K562 (cell line): ENCODE measurements at regions not wholly inside any gene's neighbourhood (a gene's known extent, or its start where the extent isn't known, plus 50 kb on each side); places are given as distances from the start of the nearest gene placed in this dataset.

Source experiments
- ATAC-seq: fragments of 200-7000 bp; cut with Tn5 transposase; 3 replicates; pipeline ENCODE4 v1.9.1; 2020; ENCODE audit warnings: moderate library complexity
- BruUV-seq: library from RNA; stranded (reverse); fragments of 400-500 nt; replicated peaks from 2 replicates; lab custom pipeline; 2021; lab: Mats Ljungman, UMichigan
- CTCF ChIA-PET: fragments of 300-600 bp; formaldehyde crosslinking; extraction: SDS; loops from one replicate; lab custom pipeline; 2021; ENCODE audit warnings: low intra/inter-chr PET ratio; lab: Yijun Ruan, JAX
- POLR2A ChIA-PET: fragments of 300-600, 350-650 bp; sonication (Branson Sonifier 250); formaldehyde crosslinking; extraction: SDS; loops from one replicate; lab custom pipeline; 2021; ENCODE audit warnings: antibody characterized with exemption, inconsistent platforms; lab: Yijun Ruan, JAX
- DNase-seq, 4 experiments: peaks; one replicate each; pipeline versions ENCODE4 v3.0.0 to v3.0.0-alpha.2; 2011 to 2018; ENCODE audit warnings: low spot score in 3 of 4, mixed read lengths in 3 of 4; ENCODE audit errors: extremely low read depth in 1 of 4
- FAIRE-seq: peaks from 2 replicates; lab custom pipeline; 2011; peaks lifted over from hg19 to GRCh38; lab: Jason Lieb, UNC
- H2AFZ ChIP-seq: 2 replicates; pipeline ENCODE4 v1.6.0; 2011; ENCODE audit warnings: low read depth, low read length, control low read depth, inconsistent platforms
- H3K27ac ChIP-seq: fragments of 200-600 bp; 3 replicates; pipeline ENCODE4 v1.8.0; 2011; ENCODE audit warnings: low read depth, mild to moderate bottlenecking, control low read depth, inconsistent platforms, low read length, moderate library complexity, mixed read lengths; ENCODE audit errors: extremely low read depth
- H3K27me3 ChIP-seq, 2 experiments: fragments of 300-600 bp in 1 of 2; 2 replicates in 1 of 2; 3 replicates in 1 of 2; pipeline versions ENCODE4 v1.6.0 to v1.8.0; 2011; ENCODE audit warnings: inconsistent platforms in 2 of 2, low read length in 2 of 2, mild to moderate bottlenecking in 1 of 2, mixed read lengths in 1 of 2, moderate library complexity in 1 of 2; ENCODE audit not compliant: control insufficient read depth in 2 of 2, insufficient read depth in 2 of 2
- H3K36me3 ChIP-seq: fragments of 300-600 bp; 3 replicates; pipeline ENCODE4 v1.8.0; 2011; ENCODE audit warnings: mild to moderate bottlenecking, low read length, inconsistent platforms; ENCODE audit not compliant: control insufficient read depth, insufficient read depth
- H3K4me1 ChIP-seq, 2 experiments: fragments of 200-600 bp in 1 of 2; replicated peaks in 1 of 2; 2 replicates in 1 of 2; 3 replicates in 1 of 2; pipeline versions ENCODE4 v1.5.1 to v1.8.0; 2011; ENCODE audit warnings: inconsistent platforms in 2 of 2, low read length in 2 of 2, mild to moderate bottlenecking in 1 of 2, mixed read lengths in 1 of 2, moderate library complexity in 1 of 2; ENCODE audit not compliant: control insufficient read depth in 2 of 2, insufficient read depth in 2 of 2
- H3K4me2 ChIP-seq: 2 replicates; pipeline ENCODE4 v1.6.1; 2011; ENCODE audit warnings: low read length, control low read depth, inconsistent platforms, mixed read lengths; ENCODE audit not compliant: insufficient read depth
- H3K4me3 ChIP-seq: fragments of 200-600 bp; sonication (generic), shearing (Covaris generic); 2 replicates; pipeline ENCODE4 v1.5.1; 2016; ENCODE audit warnings: control low read depth, inconsistent platforms
- H3K79me2 ChIP-seq: fragments of 200-600 bp; 3 replicates; pipeline ENCODE4 v1.8.0; 2011; ENCODE audit warnings: low read length, inconsistent platforms; ENCODE audit not compliant: control insufficient read depth, insufficient read depth
- H3K9ac ChIP-seq, 2 experiments: 2 replicates each; pipeline versions ENCODE4 v1.6.0 to v1.6.1; 2011; ENCODE audit warnings: low read depth in 2 of 2, low read length in 2 of 2, control low read depth in 1 of 2, inconsistent platforms in 1 of 2, mild to moderate bottlenecking in 1 of 2, mixed read lengths in 1 of 2; ENCODE audit not compliant: insufficient read depth in 1 of 2
- H3K9me1 ChIP-seq: one replicate; pipeline ENCODE4 v1.6.0; 2011; ENCODE audit warnings: inconsistent platforms, mild to moderate bottlenecking, low read length, moderate library complexity; ENCODE audit not compliant: control insufficient read depth, insufficient read depth
- H3K9me3 ChIP-seq: replicated peaks from 2 replicates; pipeline ENCODE4 v1.5.1; 2011; ENCODE audit warnings: low read depth, low read length, inconsistent platforms; ENCODE audit not compliant: control insufficient read depth, insufficient read depth
- H4K20me1 ChIP-seq: replicated peaks from 2 replicates; pipeline ENCODE4 v1.6.1; 2011; ENCODE audit warnings: low read length, inconsistent platforms, mixed read lengths; ENCODE audit not compliant: control insufficient read depth, insufficient read depth
- ARID3A ChIP-seq: IDR thresholded peaks from 2 replicates; pipeline ENCODE4 v1.6.1; 2012; ENCODE audit warnings: low read depth, low read length, improper control_type of control experiment, borderline replicate concordance
- BCL6 ChIP-seq: fragments of 250-450 bp; sonication (Bioruptor Pico); IDR thresholded peaks from 2 replicates; pipeline ENCODE4 v1.4.0; 2020
- CREB3 ChIP-seq: fragments of 450-650 bp; conservative IDR thresholded peaks from 2 replicates; pipeline ENCODE4 v1.6.1; 2016; ENCODE audit warnings: missing genetic modification characterization, low read depth, mild to moderate bottlenecking, missing compliant biosample characterization, moderate library complexity
- DACH1 ChIP-seq: fragments of 450-650 bp; IDR thresholded peaks from 2 replicates; pipeline ENCODE4 v1.6.1; 2018; ENCODE audit not compliant: partially characterized antibody
- EP400 ChIP-seq: fragments of 450-650 bp; IDR thresholded peaks from 2 replicates; pipeline ENCODE4 v1.6.1; 2017; ENCODE audit warnings: antibody characterized with exemption, mild to moderate bottlenecking, moderate library complexity
- ESRRA ChIP-seq: fragments of 450-650 bp; IDR thresholded peaks from 2 replicates; pipeline ENCODE4 v1.6.1; 2014; ENCODE audit warnings: low read depth, mild to moderate bottlenecking, moderate library complexity, borderline replicate concordance
- LARP7 ChIP-seq: fragments of 450-650 bp; IDR thresholded peaks from 2 replicates; pipeline ENCODE4 v1.6.1; 2016
- MED1 ChIP-seq: sonication (generic); formaldehyde crosslinking; IDR thresholded peaks from 2 replicates; pipeline ENCODE4 v1.8.1; 2023; ENCODE audit warnings: missing genetic modification reagents, borderline replicate concordance
- MXD1 ChIP-seq: fragments of 250-450 bp; sonication (Bioruptor Pico); IDR thresholded peaks from 2 replicates; pipeline ENCODE4 v1.8.0; 2021; ENCODE audit warnings: borderline replicate concordance, mild to moderate bottlenecking, moderate library complexity; ENCODE audit not compliant: poor library complexity, severe bottlenecking
- NELFE ChIP-seq: IDR thresholded peaks from 2 replicates; pipeline ENCODE4 v1.6.1; 2011; ENCODE audit warnings: mild to moderate bottlenecking; ENCODE audit not compliant: insufficient read depth, insufficient read length
- RBBP5 ChIP-seq: fragments of 200-600 bp; sonication (generic); IDR thresholded peaks from 2 replicates; pipeline ENCODE4 v1.6.1; 2012; ENCODE audit warnings: borderline replicate concordance, mild to moderate bottlenecking, low read length, control low read depth, inconsistent platforms; ENCODE audit not compliant: insufficient read depth, poor library complexity, severe bottlenecking
- RNF2 ChIP-seq: sonication (generic); IDR thresholded peaks from 2 replicates; pipeline ENCODE4 v1.6.1; 2016
- SIX5 ChIP-seq, 2 experiments: IDR thresholded peaks; 2 replicates each; pipeline ENCODE4 v1.6.1; 2011; ENCODE audit warnings: low read length in 2 of 2, borderline replicate concordance in 1 of 2, low read depth in 1 of 2, mild to moderate bottlenecking in 1 of 2, moderate library complexity in 1 of 2; ENCODE audit not compliant: insufficient read depth in 1 of 2
- SRSF3 ChIP-seq: fragments of 200-400 bp; formaldehyde crosslinking; IDR thresholded peaks from 2 replicates; pipeline ENCODE4 v1.6.1; 2016; ENCODE audit warnings: mild to moderate bottlenecking, low read length, moderate library complexity; ENCODE audit not compliant: insufficient read depth
- ZBTB1 ChIP-seq: sonication (generic); formaldehyde crosslinking; IDR thresholded peaks from 2 replicates; pipeline ENCODE4 v1.8.1; 2023; ENCODE audit warnings: missing genetic modification reagents, low read depth, mild to moderate bottlenecking, borderline replicate concordance
- ZNF395 ChIP-seq: fragments of 200-800 bp; sonication (Bioruptor generic); IDR thresholded peaks from 2 replicates; pipeline ENCODE4 v1.6.1; 2017; ENCODE audit warnings: missing genetic modification characterization, missing compliant biosample characterization
- ZNF668 ChIP-seq: fragments of 250-450 bp; sonication (Bioruptor Pico); IDR thresholded peaks from 2 replicates; pipeline ENCODE4 v1.8.0; 2022; ENCODE audit warnings: mild to moderate bottlenecking, inconsistent platforms
- WGBS: fragments of 100-300 bp; shearing (Covaris generic); methylation state at CpG from one replicate; pipeline ENCODE4 v1.1.6; 2016; ENCODE audit warnings: low coverage, mixed read lengths; ENCODE audit not compliant: insufficient coverage; ENCODE audit errors: missing lambda C conversion rate; 5-methylcytosine and 5-hydroxymethylcytosine counted together
- in situ Hi-C: fragments of 300-500 bp; cut with MboI; formaldehyde crosslinking; loops from 4 replicates; pipeline ENCODE4 v1.15.0; 2018; ENCODE audit warnings: inconsistent platforms, mixed read lengths
- intact Hi-C: fragments of 100-400 bp; cut with micrococcal nuclease; formaldehyde crosslinking; loops from 2 replicates; pipeline ENCODE4 v1.14.2; 2022

- FAIRE-seq (no peak), ATAC-seq (no peak), DNase-seq (no peak)
- Histone ChIP-seq H3K79me2 (no peaks in the 10 kb centered on the region), H3K27ac (no peak overlapping the region), H4K20me1 (no peaks in the 10 kb centered on the region), H3K4me3 (no peak overlapping the region), H3K4me2 (no peak overlapping the region), H3K9ac (no peak overlapping the region), H3K4me1 (no peaks in the 10 kb centered on the region), H2AFZ (no peak overlapping the region), H3K36me3 (no peaks in the 10 kb centered on the region), H3K27me3 (no peaks in the 10 kb centered on the region), H3K9me3 (no peaks in the 10 kb centered on the region), H3K9me1 (no peaks in the 10 kb centered on the region)
- CTCF ChIA-PET = no interaction called here
- POLR2A ChIA-PET = interaction anchor here (0.7 kb wide), 1 partner anchor 26 kb away, joined by 3 read pairs; no protein-coding TSS in a partner anchor
- intact Hi-C loops (no loop called here), in situ Hi-C loops (no loop called here)
- under 1% methylated on average over 7 of the region's 7 CpGs for WGBS
- BruUV-seq = no TSS peak
- TF ChIP-seq ARID3A = no peak
- TF ChIP-seq CREB3 (tag) = no peak
- TF ChIP-seq ZBTB1 (CRISPR knock-in tag) = no peak
- no peak for TF ChIP-seq MXD1 (CRISPR knock-in tag)
- TF ChIP-seq ESRRA = no peak
- TF ChIP-seq SIX5 (IDR thresholded peaks at IDR 0.05; ENCODE audit: borderline replicate concordance in 1 of 2, insufficient read depth in 1 of 2, low read depth in 1 of 2, low read length in 2 of 2) = no peak
- TF ChIP-seq LARP7 = no peak
- TF ChIP-seq ZNF395 (CRISPR knock-in tag) = no peak
- no peak for TF ChIP-seq SRSF3
- TF ChIP-seq MED1 (CRISPR knock-in tag) = no peak
- no peak for TF ChIP-seq EP400
- no peak for TF ChIP-seq RBBP5
- no peak for TF ChIP-seq RNF2
- TF ChIP-seq NELFE = no peak
- no peak for TF ChIP-seq ZNF668 (CRISPR knock-in tag)
- no peak for TF ChIP-seq DACH1
- no peak for TF ChIP-seq BCL6
Observed at GRCh38 chr2:18171191-18172139, 293.0 kb downstream of the KCNS3 start.
